ENCODE measurements at regions not wholly inside any gene's neighbourhood (a gene's known extent, or its start where the extent isn't known, plus 50 kb on each side); places are given as distances from the start of the nearest gene placed in this dataset.
"Not testable (repeated sequence)": the region's sequence is repeated elsewhere in the genome, so short reads cannot be mapped to it uniquely, and the experiment has no call there.

DNA sequence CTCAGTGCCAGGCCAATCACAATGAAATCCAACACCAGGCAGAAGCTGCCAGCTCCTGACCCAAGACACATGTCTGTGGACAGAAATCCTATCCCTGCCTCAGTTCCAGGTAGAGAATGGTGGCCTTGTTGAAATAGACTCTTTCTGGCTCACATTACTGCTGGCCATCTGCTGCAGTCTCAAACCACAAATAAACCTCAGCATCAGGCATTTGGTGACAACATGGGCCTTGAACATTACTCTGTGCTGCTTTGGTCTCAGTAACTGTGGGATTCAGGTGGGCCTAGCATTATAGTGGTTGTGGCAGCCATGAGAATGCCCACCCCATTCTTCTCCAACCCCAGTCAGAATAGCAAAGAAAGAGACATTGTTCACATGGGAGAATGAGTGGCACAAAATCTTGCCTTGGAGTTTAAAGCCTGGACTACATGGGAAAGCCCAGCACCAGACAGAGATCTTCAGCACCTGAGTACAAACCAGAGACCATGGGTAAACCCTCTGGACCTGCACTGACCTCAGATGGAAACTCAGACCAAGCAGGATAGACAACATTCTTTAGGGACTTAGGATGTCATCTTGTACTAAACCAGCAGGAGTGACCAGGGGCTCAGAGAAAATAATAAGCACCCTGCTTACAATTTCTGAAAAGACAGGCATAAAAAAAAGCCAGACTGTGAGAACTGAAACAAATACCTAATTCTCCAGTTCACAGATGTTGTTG is 50.4 kb upstream of the TRAM1L1 start:
- Histone ChIP-seq H3K79me2 (ENCODE audit: insufficient read depth, low read depth) (no peaks in the 10 kb centered on the region), H2AFZ (ENCODE audit: low read depth) (peak overlapping the region; percentile 16; the same call in 1 of the 2 replicates), H3K4me3 (IDR thresholded peaks at IDR 0.05; ENCODE audit: insufficient read depth, low read depth, low read length) (no peak overlapping the region), H3K4me1 (ENCODE audit: low read depth, poor library complexity, severe bottlenecking) (peaks cover 17% of the 10 kb centered on the region), H3K4me2 (no peak overlapping the region), H4K20me1 (ENCODE audit: insufficient read depth) (no peaks in the 10 kb centered on the region), H3K27me3 (ENCODE audit: insufficient read depth, low read depth) (no peaks in the 10 kb centered on the region), H3K9ac (no peak overlapping the region), H3K27ac (0 out of 2 replicates have a peak overlapping the region, but pooled peaks have one; percentile 1), H3K36me3 (ENCODE audit: insufficient read depth) (no peaks in the 10 kb centered on the region)
- TF ChIP-seq, protein P1, sequence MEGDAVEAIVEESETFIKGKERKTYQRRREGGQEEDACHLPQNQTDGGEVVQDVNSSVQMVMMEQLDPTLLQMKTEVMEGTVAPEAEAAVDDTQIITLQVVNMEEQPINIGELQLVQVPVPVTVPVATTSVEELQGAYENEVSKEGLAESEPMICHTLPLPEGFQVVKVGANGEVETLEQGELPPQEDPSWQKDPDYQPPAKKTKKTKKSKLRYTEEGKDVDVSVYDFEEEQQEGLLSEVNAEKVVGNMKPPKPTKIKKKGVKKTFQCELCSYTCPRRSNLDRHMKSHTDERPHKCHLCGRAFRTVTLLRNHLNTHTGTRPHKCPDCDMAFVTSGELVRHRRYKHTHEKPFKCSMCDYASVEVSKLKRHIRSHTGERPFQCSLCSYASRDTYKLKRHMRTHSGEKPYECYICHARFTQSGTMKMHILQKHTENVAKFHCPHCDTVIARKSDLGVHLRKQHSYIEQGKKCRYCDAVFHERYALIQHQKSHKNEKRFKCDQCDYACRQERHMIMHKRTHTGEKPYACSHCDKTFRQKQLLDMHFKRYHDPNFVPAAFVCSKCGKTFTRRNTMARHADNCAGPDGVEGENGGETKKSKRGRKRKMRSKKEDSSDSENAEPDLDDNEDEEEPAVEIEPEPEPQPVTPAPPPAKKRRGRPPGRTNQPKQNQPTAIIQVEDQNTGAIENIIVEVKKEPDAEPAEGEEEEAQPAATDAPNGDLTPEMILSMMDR (conservative IDR thresholded peaks at IDR 0.05; ENCODE audit: low read depth, low read length) = no peak

DNA sequence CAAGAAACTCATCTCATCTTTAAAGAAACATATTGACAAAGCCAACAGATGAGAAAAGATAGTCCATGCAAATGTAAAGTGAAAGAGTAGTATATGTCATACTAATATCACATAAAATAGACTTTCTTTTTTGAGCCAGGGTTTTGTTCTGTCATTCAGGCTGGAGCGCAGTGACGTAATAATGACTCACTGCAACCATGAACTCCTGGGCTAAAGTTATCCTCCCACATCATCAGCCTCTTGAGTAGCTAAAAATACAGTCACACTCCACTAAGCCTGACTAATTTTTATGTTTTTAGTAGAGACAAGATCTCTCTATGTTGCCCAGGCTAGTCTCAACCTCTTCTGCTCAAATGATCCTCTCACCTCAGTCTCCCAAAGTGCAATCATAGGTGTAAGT is 51.8 kb upstream of the TRAM1L1 start:
- Histone ChIP-seq H4K20me1 (ENCODE audit: insufficient read depth) (no peaks in the 10 kb centered on the region), H3K9ac (no peak overlapping the region), H3K4me3 (IDR thresholded peaks at IDR 0.05; ENCODE audit: insufficient read depth, low read depth, low read length) (no peak overlapping the region), H2AFZ (ENCODE audit: low read depth) (no peak overlapping the region), H3K4me1 (ENCODE audit: low read depth, poor library complexity, severe bottlenecking) (peaks cover 17% of the 10 kb centered on the region), H3K36me3 (ENCODE audit: insufficient read depth) (no peaks in the 10 kb centered on the region), H3K27me3 (ENCODE audit: insufficient read depth, low read depth) (no peaks in the 10 kb centered on the region), H3K4me2 (no peak overlapping the region), H3K27ac (no peak overlapping the region), H3K79me2 (ENCODE audit: insufficient read depth, low read depth) (no peaks in the 10 kb centered on the region)
- TF ChIP-seq, protein P1 (conservative IDR thresholded peaks at IDR 0.05; ENCODE audit: low read depth, low read length) = no peak

DNA sequence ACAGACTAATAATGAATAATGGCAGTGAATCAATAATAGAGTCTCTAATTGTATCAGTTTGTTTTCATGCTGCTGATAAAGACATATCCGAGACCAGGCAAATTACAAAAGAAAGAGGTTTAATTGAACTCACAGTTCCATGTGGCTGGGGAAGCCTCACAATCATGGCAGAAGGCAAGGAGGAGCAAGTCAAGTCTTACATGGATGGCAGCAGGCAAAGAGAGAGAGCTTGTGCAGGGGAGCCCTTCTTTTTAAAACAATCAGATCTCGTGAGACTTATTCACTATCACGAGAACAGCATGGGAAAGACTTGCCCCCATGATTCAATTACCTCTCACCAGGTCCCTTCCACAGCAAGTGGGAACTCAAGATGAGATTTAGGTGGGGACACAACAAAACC is 53.4 kb upstream of the TRAM1L1 start:
- H3K9ac ChIP-seq; H3K79me2 ChIP-seq (ENCODE audit: insufficient read depth, low read depth); H3K36me3 ChIP-seq (ENCODE audit: insufficient read depth); H3K27ac ChIP-seq; H2AFZ ChIP-seq (ENCODE audit: low read depth); H3K27me3 ChIP-seq (ENCODE audit: insufficient read depth, low read depth); H3K4me2 ChIP-seq; H3K4me3 ChIP-seq (IDR thresholded peaks at IDR 0.05; ENCODE audit: insufficient read depth, low read depth, low read length); H4K20me1 ChIP-seq (ENCODE audit: insufficient read depth): not testable (repeated sequence)
- peaks cover 17% of the 10 kb centered on the region for H3K4me1 ChIP-seq (ENCODE audit: low read depth, poor library complexity, severe bottlenecking)

DNA sequence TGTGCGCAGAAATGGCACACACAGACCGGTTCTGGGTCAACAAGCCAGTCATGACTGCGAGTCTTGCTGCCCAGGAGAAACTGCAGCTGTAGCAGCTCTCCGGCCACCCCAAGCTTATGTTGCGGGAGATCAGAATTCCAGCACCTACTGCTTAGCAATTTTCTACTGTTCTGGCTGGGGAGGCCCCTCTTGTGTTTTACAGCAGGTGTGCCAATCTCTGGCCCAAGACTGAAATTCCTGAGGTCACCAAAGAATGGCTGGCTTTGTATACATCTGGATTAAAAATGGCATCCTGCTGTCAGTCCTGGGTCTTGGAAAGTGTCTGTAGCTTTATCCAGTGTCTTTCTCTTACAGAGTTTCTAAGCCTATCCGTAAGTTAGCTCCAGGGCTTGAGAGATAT is 68.9 kb upstream of the TRAM1L1 start:
- Histone ChIP-seq H2AFZ (ENCODE audit: low read depth) (no peak overlapping the region), H3K27ac (no peak overlapping the region)

DNA sequence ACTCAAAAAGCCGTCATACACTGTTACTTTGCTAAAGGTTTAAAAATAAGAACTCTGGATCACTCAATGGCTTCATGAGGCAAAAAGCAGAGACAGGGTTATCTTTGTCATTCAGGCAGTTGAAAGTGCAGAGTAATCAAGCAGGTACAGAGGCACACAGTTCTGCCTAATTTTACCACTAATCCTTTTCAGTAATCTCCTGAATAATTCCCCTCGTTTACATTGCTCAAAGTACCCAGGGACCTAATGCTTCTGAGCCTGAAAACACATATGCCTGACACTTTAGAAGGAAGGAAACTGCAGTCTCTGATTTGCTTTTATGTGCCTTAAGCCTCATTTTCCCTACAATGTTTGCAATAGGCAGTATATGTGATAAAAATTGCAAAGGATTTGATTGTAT is 71.4 kb upstream of the TRAM1L1 start:
- Histone ChIP-seq H3K27me3 (ENCODE audit: insufficient read depth, low read depth) (no peaks in the 10 kb centered on the region), H2AFZ (ENCODE audit: low read depth) (no peak overlapping the region), H3K36me3 (ENCODE audit: insufficient read depth) (no peaks in the 10 kb centered on the region), H3K27ac (no peak overlapping the region), H3K4me2 (no peak overlapping the region), H3K4me3 (IDR thresholded peaks at IDR 0.05; ENCODE audit: insufficient read depth, low read depth, low read length) (no peak overlapping the region), H3K79me2 (ENCODE audit: insufficient read depth, low read depth) (no peaks in the 10 kb centered on the region), H4K20me1 (ENCODE audit: insufficient read depth) (no peaks in the 10 kb centered on the region), H3K4me1 (ENCODE audit: low read depth, poor library complexity, severe bottlenecking) (peaks cover 6% of the 10 kb centered on the region), H3K9ac (no peak overlapping the region)
- TF ChIP-seq, protein P1 (conservative IDR thresholded peaks at IDR 0.05; ENCODE audit: low read depth, low read length) = no peak

More for the DNA sequence above, 68.9 kb upstream of the TRAM1L1 start:
- H3K9ac ChIP-seq = no peak overlapping the region
- H3K4me3 ChIP-seq (IDR thresholded peaks at IDR 0.05; ENCODE audit: insufficient read depth, low read depth, low read length) = no peak overlapping the region
- TF ChIP-seq, protein P1 (conservative IDR thresholded peaks at IDR 0.05; ENCODE audit: low read depth, low read length) = no peak
- H4K20me1 ChIP-seq (ENCODE audit: insufficient read depth) = no peaks in the 10 kb centered on the region
- H3K36me3 ChIP-seq (ENCODE audit: insufficient read depth) = no peaks in the 10 kb centered on the region
- no peaks in the 10 kb centered on the region for H3K79me2 ChIP-seq (ENCODE audit: insufficient read depth, low read depth)
- H3K4me2 ChIP-seq = no peak overlapping the region
- peaks cover 6% of the 10 kb centered on the region for H3K4me1 ChIP-seq (ENCODE audit: low read depth, poor library complexity, severe bottlenecking)
- no peaks in the 10 kb centered on the region for H3K27me3 ChIP-seq (ENCODE audit: insufficient read depth, low read depth)

All from KMS-11 (cell line).